Endothelial cell of umbilical vein (primary cell): ENCODE measurements at regions not wholly inside any gene's neighbourhood (a gene's known extent, or its start where the extent isn't known, plus 50 kb on each side); places are given as distances from the start of the nearest gene placed in this dataset.
"Not testable (repeated sequence)": the region's sequence is repeated elsewhere in the genome, so short reads cannot be mapped to it uniquely, and the experiment has no call there.

Experiments used
- CTCF ChIP-seq, 2 donors: IDR thresholded peaks; 1 replicate in 1 of 2; 2 replicates in 1 of 2; pipeline ENCODE4 v1.5.1; 2011; ENCODE audit warnings: low read length in 2 of 2, mild to moderate bottlenecking in 2 of 2, moderate library complexity in 2 of 2, control low read depth in 1 of 2, inconsistent platforms in 1 of 2, low read depth in 1 of 2; ENCODE audit not compliant: insufficient read depth in 1 of 2; ENCODE audit errors: extremely low read depth in 1 of 2
- EZH2 ChIP-seq: IDR thresholded peaks from 2 replicates; pipeline ENCODE4 v1.6.1; 2012; ENCODE audit warnings: borderline replicate concordance, low read depth, mild to moderate bottlenecking, moderate library complexity, low read length, inconsistent platforms; ENCODE audit not compliant: severe bottlenecking
- FOS ChIP-seq: IDR thresholded peaks from 2 replicates; pipeline ENCODE4 v1.6.1; 2011; ENCODE audit warnings: mild to moderate bottlenecking, low read length, moderate library complexity, borderline replicate concordance; ENCODE audit not compliant: insufficient read depth
- JUN ChIP-seq: IDR thresholded peaks from 2 replicates; pipeline ENCODE4 v1.6.1; 2011; ENCODE audit warnings: borderline replicate concordance, low read depth; ENCODE audit not compliant: insufficient read length, insufficient read depth
- POLR2A ChIP-seq: IDR thresholded peaks from 2 replicates; pipeline ENCODE4 v1.6.1; 2012; ENCODE audit warnings: low read depth, mild to moderate bottlenecking, control low read depth, low read length
- POLR2AphosphoS5 ChIP-seq: IDR thresholded peaks from 2 replicates; pipeline ENCODE4 v1.6.1; 2012; ENCODE audit warnings: low read depth, mild to moderate bottlenecking, control low read depth, low read length, moderate library complexity; ENCODE audit not compliant: insufficient read depth

- not testable (repeated sequence) for TF ChIP-seq CTCF (IDR thresholded peaks at IDR 0.05; ENCODE audit: extremely low read depth in 1 of 2, insufficient read depth in 1 of 2, low read depth in 1 of 2, low read length in 2 of 2); POLR2A; JUN; POLR2AphosphoS5; FOS; EZH2
Measured at GRCh38 chr10:71117589-71117988, 94.8 kb upstream of the UNC5B start.
